Stimulated activated CD8-positive, alpha-beta memory T cell treated with anti-CD3 and anti-CD28 coated beads, Interleukin-2, amount 100 ng/mL, for 1 hour (primary cell): ENCODE measurements at regions not wholly inside any gene's neighbourhood (a gene's known extent, or its start where the extent isn't known, plus 50 kb on each side); places are given as distances from the start of the nearest gene placed in this dataset.

Experiments
- DNase-seq, 2 donors: peaks; one replicate each; pipeline ENCODE4 v3.0.0-alpha.2; 2020; ENCODE audit warnings: low read depth in 2 of 2

DNA sequence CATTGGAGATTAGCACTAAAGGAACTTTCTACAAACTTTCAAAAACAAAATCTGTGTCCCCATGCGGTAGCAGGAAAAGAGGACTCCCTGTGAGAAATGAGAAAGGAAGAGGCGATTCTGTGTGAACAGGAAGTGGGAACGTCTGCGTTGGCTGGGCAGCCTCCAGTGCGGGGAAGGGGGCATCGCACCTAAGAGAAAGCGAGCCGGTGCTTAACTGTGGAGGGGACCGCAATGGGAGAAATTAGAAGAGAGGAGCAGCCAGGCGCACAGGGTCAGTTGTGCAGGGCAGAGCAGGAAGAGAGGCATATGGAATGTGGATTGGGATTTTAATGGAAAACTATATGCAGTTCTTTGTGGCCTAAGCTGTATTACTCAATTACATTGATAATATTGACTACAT lies 77.4 kb upstream of the DOCK9 start:
- DNase-seq = no peak

DNA sequence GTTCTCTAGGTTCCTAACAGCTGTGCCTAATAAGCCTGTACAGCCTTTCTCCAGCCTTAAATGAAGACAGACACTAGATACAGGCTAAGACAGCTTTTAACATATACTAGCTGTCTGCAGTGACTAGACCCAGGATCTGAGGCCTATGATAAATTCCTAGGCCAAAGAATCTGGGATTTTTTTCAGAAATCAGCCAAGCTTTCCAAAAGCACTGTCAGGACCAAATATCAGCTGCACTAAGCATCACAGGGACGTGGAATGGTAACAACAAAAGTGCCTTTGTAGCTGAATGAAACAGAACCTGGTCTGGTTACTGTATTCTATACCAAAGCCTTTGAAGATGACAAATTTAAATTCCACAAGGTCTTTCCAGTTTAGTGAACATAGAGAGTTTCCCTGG lies 77.9 kb upstream of the DOCK9 start:
- no peak for DNase-seq

DNA sequence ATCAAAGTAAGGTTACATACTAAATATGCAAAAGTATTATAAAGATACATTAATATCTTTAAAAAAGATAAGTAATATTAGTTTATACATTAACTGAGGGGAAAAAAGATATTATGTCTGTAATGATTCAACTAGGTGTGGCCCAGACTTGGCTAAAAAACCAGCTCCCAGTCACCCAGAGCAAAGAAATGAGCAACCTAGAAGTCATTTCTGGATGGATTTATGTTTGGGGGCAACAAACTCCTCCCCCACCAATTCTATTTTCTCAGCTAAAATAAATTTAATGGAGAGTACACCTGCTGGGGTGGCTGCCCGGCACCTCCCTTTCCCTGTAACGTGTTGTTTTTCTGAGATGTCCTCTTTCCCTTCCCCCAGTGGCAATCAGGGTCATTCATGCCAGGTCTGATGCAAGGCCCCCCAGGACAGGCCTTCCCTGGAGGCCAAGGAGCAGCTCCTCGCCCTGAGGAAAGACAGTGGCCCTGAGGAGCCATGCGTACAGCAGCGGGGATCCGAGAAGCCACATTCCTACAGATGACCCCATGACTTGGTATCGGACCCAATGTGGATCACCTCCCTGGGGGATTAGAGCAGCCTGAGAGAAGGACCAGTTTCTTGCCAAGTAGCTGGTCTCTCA lies 78.6 kb upstream of the DOCK9 start:
- DNase-seq = no peak

DNA sequence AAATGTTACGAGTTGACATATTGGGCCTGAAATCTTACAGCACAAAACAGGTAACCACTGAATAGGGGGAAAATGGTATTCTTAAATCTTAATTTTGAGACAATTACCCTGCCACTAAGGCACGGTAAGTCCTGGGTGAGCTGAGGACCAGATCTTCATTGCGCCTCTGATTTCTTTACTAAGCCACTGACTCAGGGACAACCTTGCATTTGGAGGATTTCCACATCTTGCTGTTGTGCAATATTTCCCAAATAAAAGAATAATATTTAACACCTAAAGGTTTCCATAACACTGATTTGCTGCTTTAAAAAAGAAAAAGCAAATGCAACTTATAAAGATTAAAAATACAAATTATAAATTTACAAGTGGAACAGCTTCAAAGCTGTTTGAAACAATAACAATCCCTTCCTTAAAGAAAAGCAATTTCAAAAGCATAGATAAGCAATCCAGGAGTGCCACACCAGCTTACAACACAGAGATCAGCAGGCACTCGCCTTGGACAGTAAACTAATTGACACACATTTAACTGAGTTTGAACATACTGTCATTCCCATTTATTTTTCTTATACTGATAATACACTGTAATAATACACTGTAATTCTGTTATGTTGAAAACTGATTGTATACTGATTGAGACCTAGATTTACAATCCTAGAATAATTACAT lies 79.6 kb upstream of the DOCK9 start:
- no peak for DNase-seq

DNA sequence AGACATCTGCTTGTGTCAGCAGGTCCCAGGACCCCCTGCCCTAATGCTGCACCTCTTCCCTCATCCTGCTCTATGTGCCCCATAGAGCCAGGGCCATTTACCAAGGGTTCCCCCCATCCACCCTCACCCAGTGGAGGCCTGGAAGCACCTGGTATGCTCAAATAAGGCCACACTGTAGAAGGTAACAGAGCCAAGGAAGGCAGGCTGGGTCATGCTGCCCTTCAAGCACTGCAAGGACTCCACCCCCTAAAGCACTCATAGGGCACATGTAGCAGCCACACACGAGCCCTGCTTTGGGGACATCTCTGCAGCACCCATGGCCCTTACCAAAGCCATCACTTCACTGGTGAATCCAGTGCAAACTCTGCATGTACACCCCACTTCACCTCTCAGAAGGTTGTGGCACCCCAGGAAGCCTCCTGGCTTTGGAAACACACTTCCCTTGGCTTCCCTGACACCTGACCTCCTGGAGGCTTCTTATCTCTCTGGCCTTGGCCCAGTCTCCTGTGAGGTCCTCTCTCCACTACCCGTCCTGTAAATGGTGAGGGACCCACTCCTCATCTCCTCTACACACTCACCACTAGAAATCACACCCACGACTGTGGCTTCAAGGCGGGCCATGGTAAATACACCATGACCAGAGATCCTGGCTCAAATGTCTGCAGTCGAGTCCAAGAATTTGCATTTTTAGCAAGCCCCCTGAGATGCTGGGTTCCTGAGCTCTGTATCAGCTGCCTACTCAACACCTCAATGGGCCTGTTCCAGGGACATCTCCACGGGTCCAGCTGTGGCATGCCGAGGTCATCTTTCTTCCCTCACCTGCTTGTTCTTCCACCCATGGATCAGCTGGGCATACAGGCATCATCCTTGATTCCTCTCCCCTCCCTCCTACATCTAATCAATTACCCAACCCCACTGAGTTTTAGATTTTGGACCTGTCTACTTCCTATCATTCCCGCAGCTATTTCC lies 80.9 kb upstream of the DOCK9 start:
- DNase-seq = no peak

DNA sequence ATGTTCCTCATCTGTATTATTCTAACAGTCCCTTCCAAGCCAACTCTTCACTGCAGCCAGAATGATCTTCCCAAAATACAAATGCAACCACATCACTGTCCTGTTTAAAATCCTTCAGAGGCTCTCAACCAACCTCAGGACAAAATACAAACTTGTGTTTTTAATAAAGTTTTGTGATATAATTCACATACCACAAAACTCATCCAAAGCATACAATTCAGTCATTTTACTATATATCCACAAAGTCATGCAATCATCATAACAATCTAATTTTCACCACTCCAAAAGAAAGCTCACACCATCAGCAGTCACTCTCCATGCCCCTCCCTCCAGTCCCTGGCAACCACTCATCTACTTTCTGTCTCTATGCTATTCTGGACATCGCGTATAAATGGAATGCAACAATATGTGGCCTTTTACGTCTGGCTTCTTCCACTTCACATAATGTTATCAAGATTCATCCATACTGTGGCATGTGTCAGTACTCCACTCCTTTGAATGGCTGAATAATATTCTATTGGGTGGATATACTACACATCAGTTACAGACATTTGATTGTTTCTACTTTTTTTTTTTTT lies 81.7 kb upstream of the DOCK9 start:
- DNase-seq = no peak

DNA sequence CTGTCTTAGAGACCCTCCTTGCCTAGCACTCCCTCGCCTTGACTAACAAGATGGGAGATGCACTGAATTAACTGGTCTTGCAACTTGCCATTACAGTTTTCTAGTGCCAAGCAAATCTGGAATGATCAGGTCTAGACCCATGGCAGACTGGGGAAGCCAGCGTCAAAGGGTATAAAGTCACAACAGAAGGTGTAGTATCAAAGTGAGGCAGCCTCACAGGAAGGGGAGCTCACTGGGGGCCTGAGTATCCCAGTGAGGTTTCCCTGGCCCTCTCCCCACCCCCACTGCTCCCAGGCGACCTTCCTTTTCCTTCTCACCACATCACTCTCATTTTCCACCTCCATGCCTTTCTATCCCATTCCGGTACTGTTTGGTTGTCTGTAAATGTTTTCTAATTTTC lies 83.5 kb upstream of the DOCK9 start:
- no peak for DNase-seq

DNA sequence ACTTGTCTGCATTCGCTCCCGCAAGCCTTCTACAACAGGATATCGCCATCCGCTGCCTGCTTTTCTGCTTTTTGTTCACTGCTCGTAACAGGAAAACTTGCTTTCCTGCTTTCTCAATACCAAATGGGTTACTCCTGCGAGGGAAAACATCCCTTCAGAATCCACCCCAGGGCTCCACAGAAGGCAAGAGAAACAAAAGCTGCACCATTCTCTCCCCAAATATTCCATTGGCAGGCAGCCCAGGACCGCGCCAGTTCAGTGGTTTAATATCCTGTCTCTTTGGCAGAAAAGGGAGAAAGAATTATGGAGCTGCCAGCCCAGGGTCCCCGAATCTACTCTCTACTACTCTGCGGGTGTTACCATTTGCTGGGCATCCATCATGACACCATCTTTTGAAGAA lies 84.7 kb upstream of the DOCK9 start:
- DNase-seq = no peak

DNA sequence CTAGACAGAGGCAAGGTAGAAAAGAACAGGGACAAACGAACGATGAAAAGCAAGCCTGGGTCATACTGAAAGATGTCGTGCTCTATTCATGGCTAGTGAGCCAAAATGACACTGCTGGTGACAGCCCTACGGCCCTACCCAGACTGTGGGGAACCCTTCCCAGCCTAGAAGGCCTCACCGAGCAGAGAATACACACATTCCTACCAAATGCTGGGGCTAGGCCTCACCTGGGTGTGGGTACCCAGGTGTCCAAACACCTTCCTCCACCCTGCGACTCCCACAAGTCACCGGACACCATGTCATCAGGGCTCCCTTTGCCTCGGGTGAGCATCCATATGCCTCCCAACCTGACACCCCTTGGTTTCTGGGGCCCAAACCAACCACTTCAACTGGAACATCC lies 85.3 kb upstream of the DOCK9 start:
- no peak for DNase-seq

DNA sequence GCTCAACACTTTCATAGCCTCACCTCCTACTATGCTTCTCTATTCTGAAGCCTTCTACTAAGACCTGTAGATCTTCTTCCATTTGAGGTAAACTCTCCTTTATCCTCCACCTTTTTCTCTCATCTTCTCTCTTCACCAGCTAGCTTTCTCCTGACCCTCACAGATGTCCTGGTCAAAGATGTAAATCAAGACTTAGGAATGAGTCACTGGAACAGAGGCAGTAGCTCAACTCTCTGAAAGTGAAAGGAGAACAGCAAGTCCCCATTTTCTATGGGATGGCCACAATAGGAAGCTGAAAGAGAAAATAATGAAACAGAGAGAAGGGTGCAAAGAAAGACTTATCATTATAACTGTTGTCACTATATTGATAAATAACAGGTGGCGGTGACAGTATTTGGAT lies 86.1 kb upstream of the DOCK9 start:
- DNase-seq = no peak

DNA sequence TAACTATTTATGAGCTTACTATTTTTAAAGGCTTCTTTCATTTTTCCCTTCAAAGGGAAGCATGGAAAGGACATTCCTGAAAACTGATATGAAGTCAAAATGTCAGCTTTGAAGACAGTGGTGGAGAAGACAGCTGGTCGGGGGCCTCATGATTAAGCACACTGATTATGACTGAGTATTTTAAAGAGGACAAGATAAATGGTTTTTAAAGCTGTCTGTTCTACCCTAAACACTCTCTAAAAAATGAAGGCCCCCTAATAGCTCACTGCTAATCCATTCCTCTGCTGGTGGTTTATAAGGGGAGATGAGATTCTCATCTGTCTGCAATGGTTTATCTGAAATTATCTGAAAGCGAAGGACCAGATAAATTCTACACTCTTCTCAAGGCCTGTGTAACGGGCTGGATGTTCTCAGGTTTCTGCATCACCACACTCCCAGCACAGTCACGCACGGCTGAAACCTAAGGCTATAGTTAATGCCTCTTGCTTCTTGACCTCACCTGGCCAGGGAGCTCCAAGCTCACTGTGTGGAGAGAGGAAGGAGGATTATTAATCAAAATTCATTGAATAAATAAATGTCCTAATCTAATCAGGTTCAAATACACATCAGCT lies 86.9 kb upstream of the DOCK9 start:
- DNase-seq = no peak

DNA sequence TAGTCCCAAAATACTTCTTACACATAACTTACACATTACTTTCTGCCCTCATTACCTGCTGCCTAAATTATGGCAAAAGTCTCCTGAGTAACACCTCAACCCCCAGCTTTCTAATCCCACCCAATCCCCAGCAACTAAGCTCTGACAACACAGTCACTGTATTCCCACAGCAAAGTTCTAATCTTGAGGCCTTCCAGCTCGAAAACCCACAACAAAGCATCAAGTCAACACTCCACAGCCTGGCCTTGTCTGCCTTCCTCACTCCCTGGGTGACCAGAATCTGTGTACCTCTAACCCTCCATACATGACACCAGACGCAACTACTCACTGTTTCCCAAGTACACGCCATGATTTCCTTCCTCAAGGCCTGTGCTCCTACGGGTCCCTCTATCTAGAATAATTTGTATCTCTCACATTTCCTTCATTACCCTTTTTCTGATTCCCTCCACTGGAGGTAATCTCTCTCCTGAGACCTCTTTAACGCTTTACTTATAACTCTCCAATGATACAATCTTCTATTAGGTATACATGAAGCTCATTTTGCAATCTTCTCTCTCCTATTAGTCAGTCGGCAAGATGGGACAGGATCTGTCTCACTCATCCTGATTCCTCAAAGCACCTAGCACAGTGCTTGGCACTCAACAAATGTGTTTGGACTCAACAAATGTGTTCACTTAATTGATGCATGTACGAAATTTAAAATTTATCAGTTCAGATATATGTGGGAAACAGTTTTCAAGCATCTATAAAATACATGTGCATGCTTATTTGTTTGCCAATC lies 87.6 kb upstream of the DOCK9 start:
- no peak for DNase-seq

DNA sequence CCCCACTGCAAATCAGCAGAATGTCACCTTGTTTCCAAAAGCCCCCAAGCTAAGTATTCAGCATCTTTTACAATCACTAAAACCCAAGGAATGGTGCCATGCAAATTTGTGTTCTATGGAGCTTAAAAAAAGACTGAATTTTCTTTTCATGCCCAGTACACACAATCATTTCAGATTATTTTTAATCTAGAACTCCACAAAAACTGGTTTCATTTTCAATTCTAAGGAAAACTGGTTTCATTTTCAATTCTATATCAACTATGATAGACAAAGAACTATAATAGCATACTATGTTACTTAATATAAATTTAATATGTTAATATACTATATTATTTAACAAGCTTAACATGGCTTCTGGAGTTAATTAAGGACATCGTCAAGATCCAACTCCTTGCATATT lies 88.4 kb upstream of the DOCK9 start:
- DNase-seq = no peak

DNA sequence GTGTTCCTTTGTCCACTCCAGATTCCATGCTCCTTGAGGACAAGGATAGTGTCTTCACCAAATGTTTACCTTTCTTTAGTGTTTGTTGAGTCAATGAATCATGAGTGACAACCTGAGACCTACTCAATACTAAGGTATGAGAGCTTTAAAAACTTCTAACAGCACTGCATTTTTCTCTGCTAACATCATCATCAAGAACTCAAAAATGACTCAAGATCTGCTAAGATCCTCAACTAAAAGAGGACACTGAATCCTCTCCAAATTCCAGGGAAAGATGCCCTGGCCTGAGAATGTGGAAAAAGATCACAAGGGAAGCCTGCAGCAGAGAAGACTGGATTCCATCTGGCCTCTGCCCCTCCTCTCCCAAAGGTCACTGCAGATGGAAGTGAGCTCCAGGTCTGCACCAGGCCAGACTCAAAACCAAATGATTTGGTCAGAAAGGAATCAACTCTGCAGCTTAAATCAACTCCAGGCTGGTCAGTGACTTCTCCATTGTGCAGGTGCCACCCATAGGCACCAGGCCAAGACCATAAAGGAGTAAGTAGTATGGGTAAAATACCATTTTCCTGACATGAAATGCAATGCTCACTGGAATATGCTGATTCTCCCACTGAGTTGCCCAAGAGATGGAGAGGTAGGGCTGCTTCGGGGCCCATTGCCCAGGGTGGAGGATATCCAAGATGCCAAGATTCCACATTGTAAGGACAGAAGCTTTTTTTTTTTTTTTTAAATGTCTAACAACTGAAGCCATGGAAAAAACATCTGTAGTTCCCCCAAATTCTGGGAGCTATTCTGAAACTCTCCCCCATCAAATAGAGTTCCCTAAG lies 89.5 kb upstream of the DOCK9 start:
- DNase-seq = no peak

DNA sequence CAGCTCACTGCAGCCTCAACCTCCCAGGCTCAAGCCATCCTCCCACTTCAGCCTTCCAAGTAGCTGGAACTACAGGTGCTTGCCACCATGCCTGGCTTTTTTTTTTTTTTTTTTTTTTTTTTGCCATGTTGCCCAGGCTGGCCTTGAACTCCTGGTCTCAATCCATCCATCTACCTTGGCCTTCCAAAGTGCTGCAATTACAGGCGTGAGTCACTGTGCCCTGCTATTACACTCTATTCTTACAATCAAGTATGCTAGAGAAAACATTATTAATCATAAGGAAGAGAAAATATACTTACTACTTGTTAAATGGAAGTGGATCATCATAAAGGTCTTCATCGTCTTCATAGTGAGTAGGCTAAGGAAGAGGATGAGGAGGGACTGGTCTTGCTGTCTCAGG lies 93.3 kb upstream of the DOCK9 start:
- DNase-seq = no peak

DNA sequence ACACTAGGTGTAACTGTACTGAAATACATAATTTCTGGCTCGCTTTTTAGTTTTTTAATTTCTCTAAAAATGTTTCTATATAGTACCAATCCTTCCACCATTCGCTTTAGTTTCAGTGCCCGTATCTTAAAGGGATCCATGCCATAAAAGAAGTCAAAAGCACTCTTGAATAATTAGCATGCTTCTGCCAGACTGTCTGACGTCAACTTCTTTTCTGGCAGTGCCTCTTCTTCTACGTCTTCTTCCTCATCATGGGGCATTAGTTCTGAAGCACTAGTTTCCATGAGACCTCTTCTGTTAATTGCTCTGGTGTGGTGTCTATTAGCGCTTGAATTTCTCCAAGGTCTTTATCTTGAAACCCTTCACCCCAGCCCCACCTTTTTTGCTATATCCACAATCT lies 93.8 kb upstream of the DOCK9 start:
- no peak for DNase-seq

DNA sequence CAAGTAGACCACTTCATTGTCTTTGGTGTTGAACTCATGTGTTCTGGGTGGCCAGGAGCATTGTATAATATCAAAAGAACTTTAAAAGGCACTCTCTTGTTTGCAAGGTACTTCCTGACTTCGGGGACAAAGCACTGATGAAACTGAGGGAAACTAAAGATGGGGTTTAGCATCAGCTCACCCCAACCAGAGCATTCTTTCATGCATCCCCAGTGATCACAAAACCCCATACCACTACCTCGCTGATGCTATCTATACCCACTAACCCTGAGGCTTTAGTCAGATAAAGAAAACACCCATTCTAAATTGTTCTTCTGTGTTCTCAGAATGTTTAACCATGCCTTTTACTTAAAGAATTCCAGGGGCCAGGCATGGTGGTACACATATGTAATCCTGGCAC lies 94.5 kb upstream of the DOCK9 start:
- no peak for DNase-seq

DNA sequence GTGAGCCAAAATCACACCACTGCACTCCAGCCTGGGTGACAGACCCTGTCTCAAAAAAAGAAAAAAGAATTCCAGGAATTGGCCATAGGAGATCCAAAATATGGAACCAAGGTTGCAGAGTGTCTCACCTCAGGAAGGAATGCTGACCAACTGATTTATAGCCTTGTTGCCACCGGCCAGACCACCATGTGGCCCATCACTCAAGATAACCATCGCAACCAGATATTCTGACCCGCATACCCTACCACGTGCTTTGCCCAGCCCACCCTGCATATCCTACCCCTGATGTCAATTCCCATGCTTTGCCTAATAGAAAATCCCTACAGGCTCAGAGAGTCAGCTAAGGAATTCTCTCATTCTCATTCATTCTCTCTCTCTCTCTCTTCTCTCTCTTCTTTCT lies 95.1 kb upstream of the DOCK9 start:
- DNase-seq = no peak

DNA sequence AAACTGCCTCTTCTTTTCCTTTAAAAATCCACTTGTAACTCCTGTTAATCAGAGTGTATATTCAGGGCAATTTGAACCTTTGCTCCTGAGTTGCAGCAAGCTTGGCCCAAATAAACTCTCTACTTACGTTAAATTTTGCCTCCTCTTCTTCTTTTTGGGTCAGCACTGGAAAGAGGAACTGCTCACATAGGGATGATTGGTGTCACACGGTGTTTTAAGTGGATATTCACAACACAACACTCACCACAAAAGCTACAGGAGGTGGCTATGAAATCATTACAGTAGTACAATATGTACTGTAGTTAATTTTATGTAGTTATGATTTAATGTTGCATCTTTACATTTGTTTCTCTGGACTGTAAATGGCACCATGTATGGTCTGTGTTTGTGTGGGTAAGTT lies 96.8 kb upstream of the DOCK9 start:
- no peak for DNase-seq
